DOHH2 (cell line): ENCODE measurements at regions not wholly inside any gene's neighbourhood (a gene's known extent, or its start where the extent isn't known, plus 50 kb on each side); places are given as distances from the start of the nearest gene placed in this dataset.

Experiments used
- H3F3A ChIP-seq: fragments of 200-600 bp; sonication (generic), shearing (Covaris generic); 2 replicates; pipeline ENCODE4 v1.6.0; 2016; ENCODE audit warnings: antibody characterized with exemption, mild to moderate bottlenecking; ENCODE audit not compliant: control insufficient read depth, insufficient read depth
- H3K27ac ChIP-seq: fragments of 200-600 bp; sonication (generic); 2 replicates; pipeline ENCODE4 v1.5.1; 2014; ENCODE audit warnings: low read depth, mild to moderate bottlenecking, low read length, moderate library complexity
- H3K27me3 ChIP-seq: fragments of 200-600 bp; sonication (generic); 2 replicates; pipeline ENCODE4 v1.6.1; 2014; ENCODE audit warnings: mild to moderate bottlenecking, low read length, mixed read lengths; ENCODE audit not compliant: control insufficient read depth
- H3K36me3 ChIP-seq: fragments of 200-600 bp; sonication (generic); 2 replicates; pipeline ENCODE4 v1.6.1; 2014; ENCODE audit warnings: mild to moderate bottlenecking, low read length, moderate library complexity, mixed read lengths; ENCODE audit not compliant: control insufficient read depth
- H3K4me1 ChIP-seq: fragments of 200-600 bp; sonication (generic); 2 replicates; pipeline ENCODE4 v1.6.1; 2014; ENCODE audit warnings: mild to moderate bottlenecking, low read length, mixed read lengths; ENCODE audit not compliant: control insufficient read depth
- H3K4me2 ChIP-seq: fragments of 200-600 bp; sonication (generic); 2 replicates; pipeline ENCODE4 v1.6.0; 2014; ENCODE audit warnings: mild to moderate bottlenecking, low read length, moderate library complexity
- H3K4me3 ChIP-seq: fragments of 200-600 bp; sonication (generic); 2 replicates; pipeline ENCODE4 v1.5.1; 2014; ENCODE audit warnings: mild to moderate bottlenecking, low read length, mixed read lengths
- H3K79me2 ChIP-seq: fragments of 200-600 bp; sonication (generic); 2 replicates; pipeline ENCODE4 v1.6.1; 2014; ENCODE audit warnings: mild to moderate bottlenecking, low read length, mixed read lengths; ENCODE audit not compliant: control insufficient read depth
- H3K9me2 ChIP-seq: fragments of 200-600 bp; sonication (generic); replicated peaks from 2 replicates; pipeline ENCODE4 v1.6.1; 2014; ENCODE audit warnings: mild to moderate bottlenecking, low read length, mixed read lengths; ENCODE audit not compliant: control insufficient read depth
- H3K9me3 ChIP-seq: fragments of 200-600 bp; sonication (generic); 2 replicates; pipeline ENCODE4 v1.6.1; 2014; ENCODE audit warnings: antibody characterized with exemption, low read length, mixed read lengths; ENCODE audit not compliant: control insufficient read depth, insufficient read depth
- H4K20me1 ChIP-seq: fragments of 200-600 bp; sonication (generic); 2 replicates; pipeline ENCODE4 v1.6.0; 2014; ENCODE audit warnings: low read depth, mild to moderate bottlenecking, antibody characterized with exemption, low read length, moderate library complexity; ENCODE audit not compliant: control insufficient read depth, insufficient read depth
- EZH2phosphoT487 ChIP-seq: fragments of 200-600 bp; sonication (generic); IDR thresholded peaks from 2 replicates; pipeline ENCODE4 v1.6.1; 2017; ENCODE audit warnings: borderline replicate concordance, mild to moderate bottlenecking, antibody characterized with exemption, low read length, moderate library complexity, mixed read lengths
- TF ChIP-seq, protein P1 (sequence below): fragments of 200-600 bp; sonication (generic); IDR thresholded peaks from one replicate; pipeline ENCODE4 v1.5.1; 2014; ENCODE audit warnings: antibody characterized with exemption, mild to moderate bottlenecking, low read depth, low read length; ENCODE audit not compliant: poor library complexity, severe bottlenecking

GRCh38 chr18:23320709-23321236 lies 132.3 kb upstream of the RIOK3 start:
- Histone ChIP-seq H3K79me2 (no peaks in the 10 kb centered on the region), H3K36me3 (no peaks in the 10 kb centered on the region), H3K4me2 (no peak overlapping the region), H3K9me3 (no peaks in the 10 kb centered on the region), H3K27ac (no peak overlapping the region), H3F3A (no peaks in the 10 kb centered on the region), H3K4me3 (no peak overlapping the region), H3K27me3 (no peaks in the 10 kb centered on the region), H3K4me1 (peaks cover 3% of the 10 kb centered on the region; the same call in 1 of the 2 replicates), H3K9me2 (no peaks in the 10 kb centered on the region), H4K20me1 (no peaks in the 10 kb centered on the region)
- TF ChIP-seq, protein P1, sequence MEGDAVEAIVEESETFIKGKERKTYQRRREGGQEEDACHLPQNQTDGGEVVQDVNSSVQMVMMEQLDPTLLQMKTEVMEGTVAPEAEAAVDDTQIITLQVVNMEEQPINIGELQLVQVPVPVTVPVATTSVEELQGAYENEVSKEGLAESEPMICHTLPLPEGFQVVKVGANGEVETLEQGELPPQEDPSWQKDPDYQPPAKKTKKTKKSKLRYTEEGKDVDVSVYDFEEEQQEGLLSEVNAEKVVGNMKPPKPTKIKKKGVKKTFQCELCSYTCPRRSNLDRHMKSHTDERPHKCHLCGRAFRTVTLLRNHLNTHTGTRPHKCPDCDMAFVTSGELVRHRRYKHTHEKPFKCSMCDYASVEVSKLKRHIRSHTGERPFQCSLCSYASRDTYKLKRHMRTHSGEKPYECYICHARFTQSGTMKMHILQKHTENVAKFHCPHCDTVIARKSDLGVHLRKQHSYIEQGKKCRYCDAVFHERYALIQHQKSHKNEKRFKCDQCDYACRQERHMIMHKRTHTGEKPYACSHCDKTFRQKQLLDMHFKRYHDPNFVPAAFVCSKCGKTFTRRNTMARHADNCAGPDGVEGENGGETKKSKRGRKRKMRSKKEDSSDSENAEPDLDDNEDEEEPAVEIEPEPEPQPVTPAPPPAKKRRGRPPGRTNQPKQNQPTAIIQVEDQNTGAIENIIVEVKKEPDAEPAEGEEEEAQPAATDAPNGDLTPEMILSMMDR, result no peak
- TF ChIP-seq EZH2phosphoT487, result no peak

- no peaks in the 10 kb centered on the region for H3K9me3 ChIP-seq
- no peak overlapping the region for H3K4me3 ChIP-seq
- H3K27ac ChIP-seq, result no peak overlapping the region
- no peaks in the 10 kb centered on the region for H4K20me1 ChIP-seq
- H3K36me3 ChIP-seq, result no peaks in the 10 kb centered on the region
- H3F3A ChIP-seq, result no peaks in the 10 kb centered on the region
- H3K4me1 ChIP-seq, result peaks cover 3% of the 10 kb centered on the region; the same call in 1 of the 2 replicates
- H3K27me3 ChIP-seq, result no peaks in the 10 kb centered on the region
- no peaks in the 10 kb centered on the region for H3K79me2 ChIP-seq
- no peak for TF ChIP-seq EZH2phosphoT487
- TF ChIP-seq, protein P1, result no peak
- H3K4me2 ChIP-seq, result no peak overlapping the region
- H3K9me2 ChIP-seq, result no peaks in the 10 kb centered on the region
These were observed 131.1 kb upstream of the RIOK3 start for GRCh38 chr18:23321996-23322395.

DNA sequence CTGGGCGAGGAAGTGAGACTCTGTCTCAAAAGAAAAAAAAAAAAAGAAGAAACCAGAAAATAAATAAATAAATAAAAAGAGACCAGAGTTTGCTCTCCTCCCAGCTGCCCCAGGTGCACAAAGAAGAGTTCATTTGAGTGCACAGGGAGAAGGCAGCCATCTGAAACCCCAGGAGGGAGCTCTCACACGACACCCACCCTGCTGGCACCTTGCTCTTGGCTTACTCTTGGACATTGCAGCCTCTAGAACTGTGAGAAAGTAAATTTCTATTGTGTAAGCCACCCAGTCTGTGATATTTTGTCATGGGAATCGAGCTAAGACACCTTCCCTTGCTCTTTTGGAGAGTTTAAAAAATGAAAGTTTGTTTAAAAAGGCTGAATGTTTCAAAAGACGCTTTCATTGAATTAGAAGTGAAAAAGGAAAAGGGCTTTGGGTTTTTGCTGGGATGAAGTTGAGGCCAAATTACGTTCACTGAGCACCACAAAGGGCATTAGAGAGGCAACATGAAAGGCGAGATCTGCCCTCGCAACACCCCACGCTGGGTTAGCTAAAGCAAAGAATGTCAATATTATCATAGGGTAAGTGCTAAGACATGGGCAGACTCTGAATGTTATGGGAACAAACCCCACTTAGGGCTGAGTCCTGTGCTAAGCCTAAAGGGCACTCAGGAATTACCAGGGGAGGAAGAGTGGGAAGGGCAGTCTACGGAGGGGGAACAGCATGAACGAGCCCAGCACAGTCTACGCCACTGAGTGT lies 128.9 kb upstream of the RIOK3 start:
- TF ChIP-seq EZH2phosphoT487, result no peak
- TF ChIP-seq, protein P1, result no peak
- no peaks in the 10 kb centered on the region for H3K36me3 ChIP-seq
- H3K4me2 ChIP-seq, result no peak overlapping the region
- peaks cover 3% of the 10 kb centered on the region; the same call in 1 of the 2 replicates for H3K4me1 ChIP-seq
- H3K4me3 ChIP-seq, result no peak overlapping the region
- H3K27me3 ChIP-seq, result no peaks in the 10 kb centered on the region
- no peaks in the 10 kb centered on the region for H3K9me3 ChIP-seq
- H3K27ac ChIP-seq, result no peak overlapping the region
- no peaks in the 10 kb centered on the region for H3K9me2 ChIP-seq
- H3K79me2 ChIP-seq, result no peaks in the 10 kb centered on the region
- H3F3A ChIP-seq, result no peaks in the 10 kb centered on the region
- H4K20me1 ChIP-seq, result no peaks in the 10 kb centered on the region
